Natural killer cell (primary cell): ENCODE measurements at regions not wholly inside any gene's neighbourhood (a gene's known extent, or its start where the extent isn't known, plus 50 kb on each side); places are given as distances from the start of the nearest gene placed in this dataset.

Experiments used
- ATAC-seq, 3 donors: fragments of 150-1000 bp in 2 of 3; fragments of 200-7000 bp in 1 of 3; cut with Tn5 transposase; 1 replicate in 1 of 3; 2 replicates in 2 of 3; pipeline ENCODE4 v1.10.0; 2021; ENCODE audit warnings: mild to moderate bottlenecking in 2 of 3, moderate library complexity in 2 of 3
- DNase-seq, 2 donors: peaks; one replicate each; pipeline versions ENCODE4 v3.0.0 to v3.0.0-alpha.2; 2013 to 2021; ENCODE audit warnings: mixed read lengths in 1 of 2
- H3K27ac ChIP-seq: one replicate; pipeline ENCODE4 v1.5.1; 2013; ENCODE audit warnings: mild to moderate bottlenecking, low read length
- H3K27me3 ChIP-seq: one replicate; pipeline ENCODE4 v1.6.1; 2013; ENCODE audit warnings: low read length; ENCODE audit not compliant: control insufficient read depth, insufficient read depth
- H3K36me3 ChIP-seq: one replicate; pipeline ENCODE4 v1.6.1; 2013; ENCODE audit warnings: low read length; ENCODE audit not compliant: control insufficient read depth, insufficient read depth
- H3K4me1 ChIP-seq: one replicate; pipeline ENCODE4 v1.6.1; 2013; ENCODE audit warnings: low read length; ENCODE audit not compliant: control insufficient read depth, insufficient read depth
- H3K4me3 ChIP-seq: one replicate; pipeline ENCODE4 v1.5.1; 2013; ENCODE audit warnings: low read length
- H3K9me3 ChIP-seq: one replicate; pipeline ENCODE4 v1.6.1; 2013; ENCODE audit warnings: low read length; ENCODE audit not compliant: control insufficient read depth, insufficient read depth
- H3K27ac Mint-ChIP-seq, 2 donors: one replicate each; pipeline ENCODE4 v1.8.0; 2022; ENCODE audit warnings: mild to moderate bottlenecking in 2 of 2, mixed read lengths in 2 of 2, moderate library complexity in 1 of 2
- H3K27me3 Mint-ChIP-seq, 2 donors: one replicate each; pipeline ENCODE4 v1.8.0; 2022; ENCODE audit warnings: low read depth in 2 of 2, mixed read lengths in 2 of 2
- H3K36me3 Mint-ChIP-seq: one replicate; pipeline ENCODE4 v1.8.0; 2022; ENCODE audit warnings: mixed read lengths
- H3K4me1 Mint-ChIP-seq, 2 donors: one replicate each; pipeline ENCODE4 v1.8.0; 2022; ENCODE audit warnings: mixed read lengths in 2 of 2
- H3K4me3 Mint-ChIP-seq: one replicate; pipeline ENCODE4 v1.8.0; 2022; ENCODE audit warnings: mild to moderate bottlenecking, moderate library complexity, mixed read lengths
- H3K9me3 Mint-ChIP-seq, 2 donors: one replicate each; pipeline ENCODE4 v1.8.0; 2022; ENCODE audit warnings: mixed read lengths in 2 of 2
- WGBS: methylation state at CpG from one replicate; pipeline ENCODE4 v1.1.7; 2013; ENCODE audit warnings: missing lambda C conversion rate; ENCODE audit not compliant: insufficient coverage; 5-methylcytosine and 5-hydroxymethylcytosine counted together
- intact Hi-C: fragments of 100-400 bp; cut with micrococcal nuclease; formaldehyde crosslinking; loops from one replicate; pipeline ENCODE4 v1.14.2; 2022
- TF ChIP-seq, protein P1 (sequence below): fragments of 200-600 bp; IDR thresholded peaks from one replicate; pipeline ENCODE4 v1.8.0; 2022; ENCODE audit warnings: antibody characterized with exemption

- WGBS = 72% methylated on average over 3 of the region's 3 CpGs
- H3K4me1 Mint-ChIP-seq = peaks cover 0 to 3% of the 10 kb centered on the region in 2 donors
Observed at GRCh38 chr1:239800861-239801260, 290.8 kb upstream of the FMN2 start.

GRCh38 chr1:239802275-239802674 lies 289.4 kb upstream of the FMN2 start:
- ATAC-seq (no peak), DNase-seq (peak in 1 of 2 donors; percentile 56)
- Histone ChIP-seq H3K9me3 (no peaks in the 10 kb centered on the region), H3K36me3 (no peaks in the 10 kb centered on the region), H3K4me3 (no peak overlapping the region), H3K27ac (no peak overlapping the region), H3K4me1 (no peaks in the 10 kb centered on the region), H3K27me3 (no peaks in the 10 kb centered on the region)
- WGBS = 100% methylated on average over 3 of the region's 3 CpGs
- peaks cover 0 to 6% of the 10 kb centered on the region in 2 donors for H3K4me1 Mint-ChIP-seq
- H3K36me3 Mint-ChIP-seq = no peaks in the 10 kb centered on the region
- peaks cover 0 to 5% of the 10 kb centered on the region in 2 donors for H3K27me3 Mint-ChIP-seq
- H3K4me3 Mint-ChIP-seq = no peak overlapping the region
- intact Hi-C loops = no loop called here
- no peaks in the 10 kb centered on the region for H3K9me3 Mint-ChIP-seq
- no peak overlapping the region for H3K27ac Mint-ChIP-seq
- TF ChIP-seq, protein P1, sequence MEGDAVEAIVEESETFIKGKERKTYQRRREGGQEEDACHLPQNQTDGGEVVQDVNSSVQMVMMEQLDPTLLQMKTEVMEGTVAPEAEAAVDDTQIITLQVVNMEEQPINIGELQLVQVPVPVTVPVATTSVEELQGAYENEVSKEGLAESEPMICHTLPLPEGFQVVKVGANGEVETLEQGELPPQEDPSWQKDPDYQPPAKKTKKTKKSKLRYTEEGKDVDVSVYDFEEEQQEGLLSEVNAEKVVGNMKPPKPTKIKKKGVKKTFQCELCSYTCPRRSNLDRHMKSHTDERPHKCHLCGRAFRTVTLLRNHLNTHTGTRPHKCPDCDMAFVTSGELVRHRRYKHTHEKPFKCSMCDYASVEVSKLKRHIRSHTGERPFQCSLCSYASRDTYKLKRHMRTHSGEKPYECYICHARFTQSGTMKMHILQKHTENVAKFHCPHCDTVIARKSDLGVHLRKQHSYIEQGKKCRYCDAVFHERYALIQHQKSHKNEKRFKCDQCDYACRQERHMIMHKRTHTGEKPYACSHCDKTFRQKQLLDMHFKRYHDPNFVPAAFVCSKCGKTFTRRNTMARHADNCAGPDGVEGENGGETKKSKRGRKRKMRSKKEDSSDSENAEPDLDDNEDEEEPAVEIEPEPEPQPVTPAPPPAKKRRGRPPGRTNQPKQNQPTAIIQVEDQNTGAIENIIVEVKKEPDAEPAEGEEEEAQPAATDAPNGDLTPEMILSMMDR = no peak

More at GRCh38 chr1:239800861-239801260, 290.8 kb upstream of the FMN2 start:
- Histone ChIP-seq H3K4me1 (no peaks in the 10 kb centered on the region), H3K9me3 (no peaks in the 10 kb centered on the region), H3K27ac (no peak overlapping the region), H3K4me3 (no peak overlapping the region), H3K27me3 (no peaks in the 10 kb centered on the region), H3K36me3 (no peaks in the 10 kb centered on the region)
- intact Hi-C loops = no loop called here
- Mint-ChIP-seq H3K4me3 (no peak overlapping the region), H3K9me3 (no peaks in the 10 kb centered on the region), H3K27ac (no peak overlapping the region), H3K27me3 (peaks cover 5 to 6% of the 10 kb centered on the region in 2 donors), H3K36me3 (no peaks in the 10 kb centered on the region)
- ATAC-seq (no peak), DNase-seq (no peak)
- TF ChIP-seq, protein P1 = no peak

DNA sequence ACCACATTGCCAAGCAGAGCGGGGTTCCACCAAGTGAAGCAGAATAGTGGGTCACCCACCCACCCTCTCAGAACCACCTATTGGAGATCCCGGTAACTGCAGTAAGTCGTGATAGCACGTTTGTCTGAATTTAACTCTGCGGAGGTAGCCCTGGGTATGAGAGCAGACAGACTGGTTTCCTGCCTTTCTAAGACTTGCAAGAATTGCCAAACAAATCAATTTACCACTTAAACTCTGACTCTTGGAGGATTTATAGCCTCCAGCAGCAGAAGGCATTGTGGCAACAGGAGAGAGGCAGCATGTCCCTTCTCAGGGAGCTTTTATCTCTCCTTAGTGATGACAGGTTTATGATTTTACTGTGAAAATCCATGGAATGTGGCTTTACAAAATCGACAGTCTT lies 287.9 kb upstream of the FMN2 start:
- no peak overlapping the region for H3K4me3 ChIP-seq
- no peak overlapping the region for H3K27ac ChIP-seq
- H3K4me1 Mint-ChIP-seq = peaks cover 0 to 6% of the 10 kb centered on the region in 2 donors
- H3K9me3 Mint-ChIP-seq = no peaks in the 10 kb centered on the region
- no peak overlapping the region for H3K4me3 Mint-ChIP-seq
- H3K36me3 ChIP-seq = no peaks in the 10 kb centered on the region
- DNase-seq (no peak), ATAC-seq (no peak)
- no peak overlapping the region for H3K27ac Mint-ChIP-seq
- TF ChIP-seq, protein P1 = no peak
- H3K36me3 Mint-ChIP-seq = no peaks in the 10 kb centered on the region
- intact Hi-C loops = no loop called here
- no peaks in the 10 kb centered on the region for H3K9me3 ChIP-seq
- peaks cover 0 to 5% of the 10 kb centered on the region in 2 donors for H3K27me3 Mint-ChIP-seq
- WGBS = 87% methylated on average over 6 of the region's 6 CpGs
- no peaks in the 10 kb centered on the region for H3K4me1 ChIP-seq
- no peaks in the 10 kb centered on the region for H3K27me3 ChIP-seq

- Mint-ChIP-seq H3K9me3 (no peaks in the 10 kb centered on the region), H3K27me3 (peaks cover 0 to 5% of the 10 kb centered on the region in 2 donors), H3K4me3 (no peak overlapping the region), H3K36me3 (no peaks in the 10 kb centered on the region), H3K4me1 (peaks cover 0 to 6% of the 10 kb centered on the region in 2 donors), H3K27ac (no peak overlapping the region)
- TF ChIP-seq, protein P1 = no peak
- no peaks in the 10 kb centered on the region for H3K36me3 ChIP-seq
- 91% methylated on average over 4 of the region's 4 CpGs for WGBS
- H3K27me3 ChIP-seq = no peaks in the 10 kb centered on the region
- DNase-seq (no peak), ATAC-seq (no peak)
- H3K27ac ChIP-seq = no peak overlapping the region
- intact Hi-C loops = no loop called here
- H3K9me3 ChIP-seq = no peaks in the 10 kb centered on the region
- H3K4me1 ChIP-seq = no peaks in the 10 kb centered on the region
- no peak overlapping the region for H3K4me3 ChIP-seq
Observed at GRCh38 chr1:239804266-239804665, 287.4 kb upstream of the FMN2 start.
